Prostate gland (tissue), 2 donors: ENCODE measurements at regions not wholly inside any gene's neighbourhood (a gene's known extent, or its start where the extent isn't known, plus 50 kb on each side); places are given as distances from the start of the nearest gene placed in this dataset.

ENCODE experiments used
- DNase-seq: peaks from one replicate; pipeline ENCODE4 v3.0.0-alpha.2; 2019; ENCODE audit warnings: low spot score
- H3K27ac ChIP-seq, 2 donors: fragments of 200-600 bp; sonication (generic); 2 replicates each; pipeline ENCODE4 v1.5.1; 2017 to 2019
- H3K27me3 ChIP-seq: fragments of 200-600 bp; sonication (generic); replicated peaks from 2 replicates; pipeline ENCODE4 v1.5.1; 2019; ENCODE audit not compliant: insufficient read depth
- H3K36me3 ChIP-seq, 2 donors: fragments of 200-600 bp; sonication (generic); 1 replicate in 1 of 2; 2 replicates in 1 of 2; pipeline versions ENCODE4 v1.5.1 to v1.8.1; 2017 to 2019
- H3K4me1 ChIP-seq: fragments of 200-600 bp; sonication (generic); replicated peaks from 2 replicates; pipeline ENCODE4 v1.5.1; 2019
- H3K4me3 ChIP-seq, 2 donors: fragments of 200-600 bp; sonication (generic); 2 replicates each; pipeline ENCODE4 v1.5.1; 2017 to 2019
- H3K9me3 ChIP-seq: fragments of 200-600 bp; sonication (generic); 2 replicates; pipeline ENCODE4 v1.5.1; 2017
- CTCF ChIP-seq, 4 experiments: fragments of 200-600 bp in 2 of 4; fragments of 450-650 bp in 2 of 4; sonication (generic) in 2 of 4; IDR thresholded peaks; 1 replicate in 3 of 4; 2 replicates in 1 of 4; pipeline ENCODE4 v1.5.1; 2016 to 2019; ENCODE audit warnings: antibody characterized with exemption in 4 of 4, mild to moderate bottlenecking in 2 of 4, moderate library complexity in 2 of 4
- POLR2A ChIP-seq: fragments of 450-650 bp; IDR thresholded peaks from one replicate; pipeline ENCODE4 v1.6.1; 2016; ENCODE audit warnings: antibody characterized with exemption, mild to moderate bottlenecking
- POLR2AphosphoS5 ChIP-seq: sonication (generic); formaldehyde crosslinking; IDR thresholded peaks from one replicate; pipeline ENCODE4 v1.6.1; 2017; ENCODE audit warnings: antibody characterized with exemption
- WGBS: methylation state at CpG from one replicate; pipeline ENCODE4 v1.1.5; 2018; 5-methylcytosine and 5-hydroxymethylcytosine counted together
- intact Hi-C: fragments of 100-400 bp; cut with DNase I; formaldehyde crosslinking; loops from one replicate; pipeline ENCODE4 v1.14.2; 2022

- intact Hi-C loops = no loop called here
- H3K27ac ChIP-seq = no peak overlapping the region
- no peak for TF ChIP-seq POLR2AphosphoS5
- no peak for TF ChIP-seq POLR2A
- no peaks in the 10 kb centered on the region for H3K27me3 ChIP-seq
- no peak for DNase-seq
- no peak overlapping the region for H3K4me3 ChIP-seq
- 53% methylated on average over 4 of the region's 4 CpGs for WGBS
- no peaks in the 10 kb centered on the region for H3K9me3 ChIP-seq
- no peaks in the 10 kb centered on the region for H3K4me1 ChIP-seq
- no peaks in the 10 kb centered on the region for H3K36me3 ChIP-seq
Measured at GRCh38 chrX:45894864-45895645, 650.2 kb downstream of the ZNF674 start.

- DNase-seq = no peak
- no peak for TF ChIP-seq POLR2AphosphoS5
- no peak for TF ChIP-seq POLR2A
- TF ChIP-seq CTCF (IDR thresholded peaks at IDR 0.05) = no peak
- Histone ChIP-seq H3K4me3 (no peak overlapping the region), H3K27ac (no peak overlapping the region), H3K36me3 (no peaks in the 10 kb centered on the region), H3K27me3 (no peaks in the 10 kb centered on the region), H3K9me3 (no peaks in the 10 kb centered on the region), H3K4me1 (no peaks in the 10 kb centered on the region)
- intact Hi-C loops = no loop called here
- 70% methylated on average over 8 of the region's 8 CpGs for WGBS
Measured at GRCh38 chrX:45889471-45889870, 655.8 kb downstream of the ZNF674 start.

- no peak for DNase-seq
- H3K4me1 ChIP-seq = no peaks in the 10 kb centered on the region
- H3K9me3 ChIP-seq = no peaks in the 10 kb centered on the region
- H3K27me3 ChIP-seq = no peaks in the 10 kb centered on the region
- no peaks in the 10 kb centered on the region for H3K36me3 ChIP-seq
- intact Hi-C loops = no loop called here
- H3K27ac ChIP-seq = no peak overlapping the region
- TF ChIP-seq POLR2A (no peak), CTCF (IDR thresholded peaks at IDR 0.05) (no peak), POLR2AphosphoS5 (no peak)
- no peak overlapping the region for H3K4me3 ChIP-seq
Measured at GRCh38 chrX:45888518-45888917, 656.7 kb downstream of the ZNF674 start.

- no peaks in the 10 kb centered on the region for H3K9me3 ChIP-seq
- no peak overlapping the region for H3K4me3 ChIP-seq
- no peak for TF ChIP-seq POLR2AphosphoS5
- TF ChIP-seq POLR2A = no peak
- no peak overlapping the region for H3K27ac ChIP-seq
- 96% methylated on average over 2 of the region's 2 CpGs for WGBS
- intact Hi-C loops = no loop called here
- H3K27me3 ChIP-seq = no peaks in the 10 kb centered on the region
- DNase-seq = no peak
- H3K36me3 ChIP-seq = no peaks in the 10 kb centered on the region
- no peaks in the 10 kb centered on the region for H3K4me1 ChIP-seq
Measured at GRCh38 chrX:45885931-45886330, 659.3 kb downstream of the ZNF674 start.

- intact Hi-C loops = no loop called here
- TF ChIP-seq POLR2A = no peak
- H3K4me3 ChIP-seq = no peak overlapping the region
Measured at GRCh38 chrX:45879512-45879911, 665.7 kb downstream of the ZNF674 start.

GRCh38 chrX:45876206-45876605 is 669.0 kb downstream of the ZNF674 start:
- Histone ChIP-seq H3K4me3 (no peak overlapping the region), H3K27me3 (no peaks in the 10 kb centered on the region), H3K4me1 (no peaks in the 10 kb centered on the region), H3K36me3 (no peaks in the 10 kb centered on the region), H3K9me3 (no peaks in the 10 kb centered on the region), H3K27ac (no peak overlapping the region)
- intact Hi-C loops = no loop called here
- no peak for TF ChIP-seq POLR2A
- TF ChIP-seq CTCF (IDR thresholded peaks at IDR 0.05) = no peak
- TF ChIP-seq POLR2AphosphoS5 = no peak
- 86% methylated on average over 4 of the region's 4 CpGs for WGBS
- no peak for DNase-seq

More at GRCh38 chrX:45879512-45879911, 665.7 kb downstream of the ZNF674 start:
- Histone ChIP-seq H3K36me3 (no peaks in the 10 kb centered on the region), H3K4me1 (no peaks in the 10 kb centered on the region), H3K27me3 (no peaks in the 10 kb centered on the region), H3K27ac (no peak overlapping the region), H3K9me3 (no peaks in the 10 kb centered on the region)
- WGBS = 86% methylated on average over 3 of the region's 3 CpGs
- no peak for DNase-seq
